Calu3 (cell line): ENCODE measurements at regions not wholly inside any gene's neighbourhood (a gene's known extent, or its start where the extent isn't known, plus 50 kb on each side); places are given as distances from the start of the nearest gene placed in this dataset.

Experiments
- BruUV-seq: library from RNA; stranded (reverse); fragments of 400-500 nt; replicated peaks from 2 replicates; lab custom pipeline; 2021; lab: Mats Ljungman, UMichigan
- CTCF ChIA-PET: fragments of 300-600 bp; sonication (Branson Sonifier 250); formaldehyde crosslinking; loops from one replicate; lab custom pipeline; 2022; ENCODE audit warnings: antibody characterized with exemption; lab: Charles Lee
- DNase-seq: peaks from one replicate; pipeline ENCODE4 v3.0.0; 2022
- H3K27ac Mint-ChIP-seq: one replicate; pipeline ENCODE4 v1.8.0; 2022; ENCODE audit warnings: mixed read lengths; ENCODE audit not compliant: unreplicated experiment
- H3K27me3 Mint-ChIP-seq: one replicate; pipeline ENCODE4 v1.8.0; 2022; ENCODE audit warnings: mixed read lengths; ENCODE audit not compliant: unreplicated experiment
- H3K36me3 Mint-ChIP-seq: one replicate; pipeline ENCODE4 v1.8.0; 2022; ENCODE audit warnings: mild to moderate bottlenecking, moderate library complexity, mixed read lengths; ENCODE audit not compliant: insufficient read depth, unreplicated experiment
- H3K4me1 Mint-ChIP-seq: one replicate; pipeline ENCODE4 v1.8.0; 2022; ENCODE audit warnings: mild to moderate bottlenecking, low read depth, mixed read lengths; ENCODE audit not compliant: unreplicated experiment
- H3K4me3 Mint-ChIP-seq: one replicate; pipeline ENCODE4 v1.8.0; 2022; ENCODE audit warnings: mild to moderate bottlenecking, low read depth, moderate library complexity, mixed read lengths; ENCODE audit not compliant: unreplicated experiment
- H3K9me3 Mint-ChIP-seq: one replicate; pipeline ENCODE4 v1.8.0; 2022; ENCODE audit warnings: low read depth, mixed read lengths; ENCODE audit not compliant: unreplicated experiment
- CTCF ChIP-seq: fragments of 200-600 bp; IDR thresholded peaks from one replicate; pipeline ENCODE4 v1.8.0; 2022; ENCODE audit warnings: antibody characterized with exemption; ENCODE audit not compliant: unreplicated experiment
- intact Hi-C: fragments of 100-400 bp; cut with micrococcal nuclease; formaldehyde crosslinking; loops from one replicate; pipeline ENCODE4 v1.10.0; 2022; ENCODE audit not compliant: unreplicated experiment

DNA sequence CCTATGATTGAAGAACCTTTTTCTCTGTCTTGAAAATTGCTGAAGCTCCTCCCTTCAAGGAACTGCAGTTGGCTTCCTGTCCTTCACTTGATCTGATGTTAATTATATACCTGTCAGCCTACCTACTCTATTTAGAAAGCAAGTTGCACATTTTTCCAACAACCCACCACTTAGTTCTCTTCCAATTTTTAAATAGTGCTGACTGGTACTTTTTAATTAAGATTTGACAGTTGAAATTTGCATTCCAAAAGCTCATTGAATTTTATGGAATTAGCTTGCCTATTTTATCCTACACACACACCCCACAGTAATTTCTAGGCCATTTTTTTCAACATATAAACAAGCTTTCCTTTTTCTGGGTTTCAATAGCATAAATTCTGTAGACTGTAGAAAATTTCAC, 820.3 kb upstream of the FAT3 start:
- DNase-seq = no peak

GRCh38 chr11:91397134-91397468, 827.5 kb upstream of the FAT3 start:
- Mint-ChIP-seq H3K9me3 (no peaks in the 10 kb centered on the region), H3K4me3 (peak overlapping the region; percentile 51), H3K27me3 (no peaks in the 10 kb centered on the region), H3K27ac (peak overlapping the region; percentile 98), H3K4me1 (peaks cover 47% of the 10 kb centered on the region), H3K36me3 (no peaks in the 10 kb centered on the region)
- no TSS peak for BruUV-seq
- intact Hi-C loops = no loop called here
- CTCF ChIA-PET = no interaction called here
- DNase-seq = no peak
- TF ChIP-seq CTCF = no peak

More for the DNA sequence above, 820.3 kb upstream of the FAT3 start:
- no peak for TF ChIP-seq CTCF
- Mint-ChIP-seq H3K36me3 (no peaks in the 10 kb centered on the region), H3K4me3 (no peak overlapping the region), H3K27ac (no peak overlapping the region), H3K4me1 (no peaks in the 10 kb centered on the region), H3K9me3 (no peaks in the 10 kb centered on the region), H3K27me3 (no peaks in the 10 kb centered on the region)
- intact Hi-C loops = no loop called here
- BruUV-seq = no TSS peak
- CTCF ChIA-PET = no interaction called here

GRCh38 chr11:91396236-91397133, 828.1 kb upstream of the FAT3 start:
- no peak for TF ChIP-seq CTCF
- CTCF ChIA-PET = interaction anchor here (0.6 kb wide), 1 partner anchor 757 kb away, joined by 3 read pairs; no protein-coding TSS in a partner anchor
- BruUV-seq = no TSS peak
- Mint-ChIP-seq H3K4me1 (peaks cover 47% of the 10 kb centered on the region), H3K27ac (peak overlapping the region; percentile 98), H3K9me3 (no peaks in the 10 kb centered on the region), H3K36me3 (no peaks in the 10 kb centered on the region), H3K27me3 (no peaks in the 10 kb centered on the region), H3K4me3 (peak overlapping the region; percentile 51)
- intact Hi-C loops = no loop called here
- peak; percentile 22 for DNase-seq

DNA sequence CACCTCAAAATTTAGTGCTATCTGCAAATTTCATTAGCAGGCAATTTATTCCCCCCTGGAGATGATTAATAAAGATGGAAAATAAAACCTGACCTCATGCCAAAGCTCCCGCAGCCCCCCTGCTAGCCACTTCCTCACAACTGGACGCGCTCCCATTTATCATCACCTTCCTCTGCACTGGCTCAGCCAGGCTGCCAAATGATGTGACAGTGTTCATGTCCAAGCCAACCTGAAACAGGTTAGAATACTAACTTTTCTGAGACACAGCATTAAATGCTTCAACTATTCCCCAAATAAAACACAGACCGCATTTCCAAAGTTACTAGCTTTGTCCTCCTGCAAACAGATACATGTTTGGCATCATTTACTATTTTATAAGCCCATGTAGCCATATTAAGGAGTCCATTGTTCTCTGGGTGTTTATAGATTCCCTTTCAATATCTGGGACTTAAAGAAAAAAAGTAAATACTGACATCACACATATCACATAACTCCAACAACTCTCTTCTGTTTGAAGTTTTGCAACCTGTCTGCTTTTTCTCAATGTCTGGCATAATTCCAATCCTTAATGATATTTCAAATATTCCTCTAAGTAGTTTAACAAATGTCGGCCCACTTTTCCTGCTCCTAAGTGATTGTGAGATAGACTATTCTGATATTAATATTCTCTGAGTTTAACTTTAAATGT, 829.7 kb upstream of the FAT3 start:
- Mint-ChIP-seq H3K27me3 (no peaks in the 10 kb centered on the region), H3K9me3 (peaks cover 2% of the 10 kb centered on the region), H3K4me3 (peak overlapping the region; percentile 21), H3K36me3 (no peaks in the 10 kb centered on the region), H3K27ac (peak overlapping the region; percentile 60), H3K4me1 (peaks cover 47% of the 10 kb centered on the region)
- CTCF ChIA-PET = no interaction called here
- DNase-seq = peak; percentile 34
- no peak for TF ChIP-seq CTCF
- intact Hi-C loops = no loop called here
- no TSS peak for BruUV-seq
